Astrocyte (in vitro differentiated cells and primary cell): ENCODE measurements at regions not wholly inside any gene's neighbourhood (a gene's known extent, or its start where the extent isn't known, plus 50 kb on each side); places are given as distances from the start of the nearest gene placed in this dataset.

Experiments
- DNase-seq: peaks from one replicate; pipeline ENCODE4 v3.0.0-alpha.2; 2010; ENCODE audit warnings: low read depth
- FAIRE-seq: peaks from 2 replicates; lab custom pipeline; 2011; peaks lifted over from hg19 to GRCh38; lab: Jason Lieb, UNC
- H2AFZ ChIP-seq: 2 replicates; pipeline ENCODE4 v1.6.0; 2012; ENCODE audit warnings: low read depth, low read length, inconsistent platforms
- H3K27ac ChIP-seq: 2 replicates; pipeline ENCODE4 v1.5.1; 2011; ENCODE audit warnings: low read depth, low read length, inconsistent platforms
- H3K27me3 ChIP-seq: 2 replicates; pipeline ENCODE4 v1.6.0; 2011; ENCODE audit warnings: low read length, inconsistent platforms; ENCODE audit not compliant: insufficient read depth
- H3K36me3 ChIP-seq: 2 replicates; pipeline ENCODE4 v1.5.1; 2011; ENCODE audit warnings: low read length, inconsistent platforms; ENCODE audit not compliant: insufficient read depth
- H3K4me1 ChIP-seq: 2 replicates; pipeline ENCODE4 v1.5.1; 2011; ENCODE audit warnings: low read length, inconsistent platforms; ENCODE audit not compliant: insufficient read depth
- H3K4me2 ChIP-seq: 2 replicates; pipeline ENCODE4 v1.6.0; 2012; ENCODE audit warnings: low read length, inconsistent platforms
- H3K4me3 ChIP-seq: 2 replicates; pipeline ENCODE4 v1.5.1; 2011; ENCODE audit warnings: low read depth, mild to moderate bottlenecking, low read length, inconsistent platforms; ENCODE audit not compliant: insufficient read depth
- H3K79me2 ChIP-seq: 2 replicates; pipeline ENCODE4 v1.6.0; 2012; ENCODE audit warnings: mild to moderate bottlenecking, low read length, inconsistent platforms; ENCODE audit not compliant: insufficient read depth
- H3K9ac ChIP-seq: 2 replicates; pipeline ENCODE4 v1.6.0; 2012; ENCODE audit warnings: mild to moderate bottlenecking, low read length, inconsistent platforms
- H3K9me3 ChIP-seq: 2 replicates; pipeline ENCODE4 v1.5.1; 2012; ENCODE audit warnings: low read depth, mild to moderate bottlenecking, low read length, inconsistent platforms; ENCODE audit not compliant: insufficient read depth
- H4K20me1 ChIP-seq: 2 replicates; pipeline ENCODE4 v1.6.0; 2012; ENCODE audit warnings: low read length, inconsistent platforms; ENCODE audit not compliant: insufficient read depth
- H3K27ac Mint-ChIP-seq: one replicate; pipeline ENCODE4 v1.8.0; 2021; ENCODE audit warnings: mild to moderate bottlenecking, mixed read lengths; ENCODE audit not compliant: unreplicated experiment
- H3K27me3 Mint-ChIP-seq: one replicate; pipeline ENCODE4 v1.8.0; 2021; ENCODE audit warnings: low read depth, mixed read lengths; ENCODE audit not compliant: unreplicated experiment
- H3K36me3 Mint-ChIP-seq: one replicate; pipeline ENCODE4 v1.8.0; 2021; ENCODE audit warnings: low read depth, mixed read lengths; ENCODE audit not compliant: unreplicated experiment
- H3K4me1 Mint-ChIP-seq: one replicate; pipeline ENCODE4 v1.8.0; 2021; ENCODE audit warnings: low read depth, mixed read lengths; ENCODE audit not compliant: unreplicated experiment
- H3K4me3 Mint-ChIP-seq: one replicate; pipeline ENCODE4 v1.8.0; 2021; ENCODE audit warnings: mild to moderate bottlenecking, moderate library complexity, mixed read lengths; ENCODE audit not compliant: unreplicated experiment
- H3K9me3 Mint-ChIP-seq: one replicate; pipeline ENCODE4 v1.8.0; 2021; ENCODE audit warnings: mild to moderate bottlenecking, mixed read lengths; ENCODE audit not compliant: unreplicated experiment
- EZH2 ChIP-seq: IDR thresholded peaks from 2 replicates; pipeline ENCODE4 v1.6.1; 2012; ENCODE audit warnings: mild to moderate bottlenecking, low read length, inconsistent platforms; ENCODE audit not compliant: insufficient read depth
- TF ChIP-seq, protein P1 (sequence below): IDR thresholded peaks from 2 replicates; pipeline ENCODE4 v1.5.1; 2011; ENCODE audit warnings: low read depth, mild to moderate bottlenecking, inconsistent platforms, low read length, moderate library complexity; ENCODE audit not compliant: insufficient read depth

- DNase-seq, result no peak
- no peaks in the 10 kb centered on the region for H3K9me3 ChIP-seq
- H3K36me3 Mint-ChIP-seq, result no peaks in the 10 kb centered on the region
- no peak for FAIRE-seq
- H3K4me2 ChIP-seq, result no peak overlapping the region
- no peaks in the 10 kb centered on the region for H3K4me1 Mint-ChIP-seq
- H3K27ac ChIP-seq, result no peak overlapping the region
- no peak overlapping the region for H3K27ac Mint-ChIP-seq
- no peaks in the 10 kb centered on the region for H3K9me3 Mint-ChIP-seq
- H3K27me3 ChIP-seq, result no peaks in the 10 kb centered on the region
- no peaks in the 10 kb centered on the region for H3K4me1 ChIP-seq
- no peak overlapping the region for H3K9ac ChIP-seq
- TF ChIP-seq, protein P1, sequence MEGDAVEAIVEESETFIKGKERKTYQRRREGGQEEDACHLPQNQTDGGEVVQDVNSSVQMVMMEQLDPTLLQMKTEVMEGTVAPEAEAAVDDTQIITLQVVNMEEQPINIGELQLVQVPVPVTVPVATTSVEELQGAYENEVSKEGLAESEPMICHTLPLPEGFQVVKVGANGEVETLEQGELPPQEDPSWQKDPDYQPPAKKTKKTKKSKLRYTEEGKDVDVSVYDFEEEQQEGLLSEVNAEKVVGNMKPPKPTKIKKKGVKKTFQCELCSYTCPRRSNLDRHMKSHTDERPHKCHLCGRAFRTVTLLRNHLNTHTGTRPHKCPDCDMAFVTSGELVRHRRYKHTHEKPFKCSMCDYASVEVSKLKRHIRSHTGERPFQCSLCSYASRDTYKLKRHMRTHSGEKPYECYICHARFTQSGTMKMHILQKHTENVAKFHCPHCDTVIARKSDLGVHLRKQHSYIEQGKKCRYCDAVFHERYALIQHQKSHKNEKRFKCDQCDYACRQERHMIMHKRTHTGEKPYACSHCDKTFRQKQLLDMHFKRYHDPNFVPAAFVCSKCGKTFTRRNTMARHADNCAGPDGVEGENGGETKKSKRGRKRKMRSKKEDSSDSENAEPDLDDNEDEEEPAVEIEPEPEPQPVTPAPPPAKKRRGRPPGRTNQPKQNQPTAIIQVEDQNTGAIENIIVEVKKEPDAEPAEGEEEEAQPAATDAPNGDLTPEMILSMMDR, result no peak
- no peak for TF ChIP-seq EZH2
- H2AFZ ChIP-seq, result no peak overlapping the region
- H3K27me3 Mint-ChIP-seq, result no peaks in the 10 kb centered on the region
- no peaks in the 10 kb centered on the region for H3K79me2 ChIP-seq
- H3K36me3 ChIP-seq, result no peaks in the 10 kb centered on the region
- no peaks in the 10 kb centered on the region for H4K20me1 ChIP-seq
- no peak overlapping the region for H3K4me3 Mint-ChIP-seq
- H3K4me3 ChIP-seq, result no peak overlapping the region
Observed at GRCh38 chr1:102105931-102106550, 109.3 kb upstream of the OLFM3 start.

- H3K27me3 Mint-ChIP-seq, result no peaks in the 10 kb centered on the region
- no peaks in the 10 kb centered on the region for H3K9me3 ChIP-seq
- H2AFZ ChIP-seq, result no peak overlapping the region
- TF ChIP-seq, protein P1, result no peak
- TF ChIP-seq EZH2, result no peak
- DNase-seq (no peak), FAIRE-seq (no peak)
- H3K79me2 ChIP-seq, result no peaks in the 10 kb centered on the region
- H3K27me3 ChIP-seq, result no peaks in the 10 kb centered on the region
- H3K9ac ChIP-seq, result no peak overlapping the region
- H4K20me1 ChIP-seq, result no peaks in the 10 kb centered on the region
- H3K4me1 ChIP-seq, result no peaks in the 10 kb centered on the region
- no peaks in the 10 kb centered on the region for H3K4me1 Mint-ChIP-seq
- H3K27ac Mint-ChIP-seq, result no peak overlapping the region
- no peak overlapping the region for H3K4me3 Mint-ChIP-seq
- H3K36me3 ChIP-seq, result no peaks in the 10 kb centered on the region
- H3K4me3 ChIP-seq, result no peak overlapping the region
- H3K36me3 Mint-ChIP-seq, result no peaks in the 10 kb centered on the region
- H3K4me2 ChIP-seq, result no peak overlapping the region
- H3K27ac ChIP-seq, result no peak overlapping the region
- H3K9me3 Mint-ChIP-seq, result no peaks in the 10 kb centered on the region
Observed at GRCh38 chr1:102103646-102104045, 106.9 kb upstream of the OLFM3 start.

DNA sequence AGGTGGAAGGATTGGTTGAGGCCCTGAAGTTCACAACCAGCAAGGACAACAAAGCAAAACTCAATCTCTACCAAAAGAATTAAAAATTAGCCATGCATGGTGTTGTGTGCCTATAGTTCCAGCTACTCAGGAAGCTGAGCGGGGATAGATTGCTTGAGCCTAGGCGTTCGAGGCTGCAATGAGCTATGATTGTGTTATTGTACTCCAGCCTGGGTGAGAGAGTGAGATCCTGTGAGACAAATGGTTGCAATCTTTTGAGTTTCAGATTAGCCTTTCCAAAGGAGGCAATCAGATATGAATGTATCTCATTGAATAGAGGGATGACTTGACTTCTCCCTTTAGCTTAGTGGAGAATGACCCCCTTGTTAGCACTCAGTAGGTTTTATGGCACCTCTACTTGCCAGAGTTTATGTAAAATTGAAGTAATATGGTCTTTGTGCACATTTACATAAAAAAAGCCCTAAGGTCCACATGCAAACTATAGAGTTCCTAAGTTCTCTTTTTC is 105.6 kb upstream of the OLFM3 start:
- Mint-ChIP-seq H3K4me3 (no peak overlapping the region), H3K27ac (no peak overlapping the region), H3K4me1 (no peaks in the 10 kb centered on the region), H3K9me3 (no peaks in the 10 kb centered on the region), H3K36me3 (no peaks in the 10 kb centered on the region), H3K27me3 (no peaks in the 10 kb centered on the region)
- no peaks in the 10 kb centered on the region for H3K27me3 ChIP-seq
- H3K9me3 ChIP-seq, result no peaks in the 10 kb centered on the region
- H3K4me1 ChIP-seq, result no peaks in the 10 kb centered on the region
- H2AFZ ChIP-seq, result no peak overlapping the region
- H4K20me1 ChIP-seq, result no peaks in the 10 kb centered on the region
- no peaks in the 10 kb centered on the region for H3K36me3 ChIP-seq
- TF ChIP-seq, protein P1, result no peak
- TF ChIP-seq EZH2, result no peak
- no peak overlapping the region for H3K4me2 ChIP-seq
- DNase-seq, result no peak
- H3K79me2 ChIP-seq, result no peaks in the 10 kb centered on the region
- H3K9ac ChIP-seq, result no peak overlapping the region
- no peak overlapping the region for H3K27ac ChIP-seq
- no peak for FAIRE-seq
- no peak overlapping the region for H3K4me3 ChIP-seq
